HuH-7 (cell line): ENCODE measurements at regions not wholly inside any gene's neighbourhood (a gene's known extent, or its start where the extent isn't known, plus 50 kb on each side); places are given as distances from the start of the nearest gene placed in this dataset.
"Not testable (repeated sequence)": the region's sequence is repeated elsewhere in the genome, so short reads cannot be mapped to it uniquely, and the experiment has no call there.

Experiments
- DNase-seq: peaks from one replicate; pipeline ENCODE4 v3.0.0; 2011; ENCODE audit warnings: low spot score

GRCh38 chr16:29274055-29275035 is 132.2 kb downstream of the NPIPB11 start:
- not testable (repeated sequence) for DNase-seq

GRCh38 chr16:29273298-29274054 is 133.0 kb downstream of the NPIPB11 start:
- not testable (repeated sequence) for DNase-seq

GRCh38 chr16:29271721-29272675 is 134.5 kb downstream of the NPIPB11 start:
- DNase-seq: not testable (repeated sequence)

GRCh38 chr16:29270923-29271322 is 135.6 kb downstream of the NPIPB11 start:
- DNase-seq: not testable (repeated sequence)

- DNase-seq: not testable (repeated sequence)
Measured at GRCh38 chr16:29270033-29270432, 136.5 kb downstream of the NPIPB11 start.

- DNase-seq: not testable (repeated sequence)
Measured at GRCh38 chr16:29269192-29269811, 137.2 kb downstream of the NPIPB11 start.

- DNase-seq: not testable (repeated sequence)
Measured at GRCh38 chr16:29268785-29269191, 137.7 kb downstream of the NPIPB11 start.

- not testable (repeated sequence) for DNase-seq
Measured at GRCh38 chr16:29268348-29268747, 138.2 kb downstream of the NPIPB11 start.

GRCh38 chr16:29267891-29268290 is 138.6 kb downstream of the NPIPB11 start:
- DNase-seq: not testable (repeated sequence)

- not testable (repeated sequence) for DNase-seq
Measured at GRCh38 chr16:29267055-29267619, 139.4 kb downstream of the NPIPB11 start.

GRCh38 chr16:29266612-29267011 is 139.9 kb downstream of the NPIPB11 start:
- not testable (repeated sequence) for DNase-seq

- peak; percentile 24 for DNase-seq
Measured at GRCh38 chr16:29265255-29265853, 141.2 kb downstream of the NPIPB11 start.

- not testable (repeated sequence) for DNase-seq
Measured at GRCh38 chr16:29264080-29264837, 142.3 kb downstream of the NPIPB11 start.

GRCh38 chr16:29262725-29263124 is 143.8 kb downstream of the NPIPB11 start:
- DNase-seq: not testable (repeated sequence)

- DNase-seq: not testable (repeated sequence)
Measured at GRCh38 chr16:29261427-29262248, 144.9 kb downstream of the NPIPB11 start.

- not testable (repeated sequence) for DNase-seq
Measured at GRCh38 chr16:29260683-29261426, 145.7 kb downstream of the NPIPB11 start.

GRCh38 chr16:29259635-29260457 is 146.7 kb downstream of the NPIPB11 start:
- DNase-seq: not testable (repeated sequence)
